Mesodermal cell (in vitro differentiated cells): ENCODE measurements at regions not wholly inside any gene's neighbourhood (a gene's known extent, or its start where the extent isn't known, plus 50 kb on each side); places are given as distances from the start of the nearest gene placed in this dataset.

Source experiments
- H3K27ac ChIP-seq: 2 replicates; pipeline ENCODE4 v1.7.0; 2013; ENCODE audit warnings: mild to moderate bottlenecking, low read depth, low read length, moderate library complexity; ENCODE audit not compliant: severe bottlenecking
- H3K36me3 ChIP-seq: 2 replicates; pipeline ENCODE4 v1.7.1; 2013; ENCODE audit warnings: mild to moderate bottlenecking, low read length, moderate library complexity; ENCODE audit not compliant: control insufficient read depth, insufficient read depth
- H3K4me1 ChIP-seq: one replicate; pipeline ENCODE4 v1.7.1; 2013; ENCODE audit warnings: mild to moderate bottlenecking, low read length; ENCODE audit not compliant: insufficient read depth, control insufficient read depth, poor library complexity, severe bottlenecking
- H3K4me3 ChIP-seq: 2 replicates; pipeline ENCODE4 v1.7.0; 2013; ENCODE audit warnings: low read length, control low read depth, mild to moderate bottlenecking; ENCODE audit not compliant: insufficient read depth, poor library complexity, severe bottlenecking; ENCODE audit errors: extremely low read depth
- H3K9me3 ChIP-seq: 2 replicates; pipeline ENCODE4 v1.7.1; 2013; ENCODE audit warnings: mild to moderate bottlenecking, low read length, moderate library complexity; ENCODE audit not compliant: control insufficient read depth
- WGBS, 2 experiments: methylation state at CpG; one replicate each; pipeline ENCODE4 v1.1.5; 2013; ENCODE audit warnings: missing lambda C conversion rate in 2 of 2; ENCODE audit not compliant: insufficient coverage in 2 of 2; 5-methylcytosine and 5-hydroxymethylcytosine counted together

GRCh38 chr4:37771771-37772170 lies 54.7 kb upstream of the PGM2 start:
- no peaks in the 10 kb centered on the region for H3K4me1 ChIP-seq
- no CpG with 5 or more reads among the region's 2 CpGs for WGBS, 2 experiments
- H3K36me3 ChIP-seq = no peaks in the 10 kb centered on the region
- no peaks in the 10 kb centered on the region for H3K9me3 ChIP-seq
- H3K27ac ChIP-seq = no peak overlapping the region
- no peak overlapping the region for H3K4me3 ChIP-seq

DNA sequence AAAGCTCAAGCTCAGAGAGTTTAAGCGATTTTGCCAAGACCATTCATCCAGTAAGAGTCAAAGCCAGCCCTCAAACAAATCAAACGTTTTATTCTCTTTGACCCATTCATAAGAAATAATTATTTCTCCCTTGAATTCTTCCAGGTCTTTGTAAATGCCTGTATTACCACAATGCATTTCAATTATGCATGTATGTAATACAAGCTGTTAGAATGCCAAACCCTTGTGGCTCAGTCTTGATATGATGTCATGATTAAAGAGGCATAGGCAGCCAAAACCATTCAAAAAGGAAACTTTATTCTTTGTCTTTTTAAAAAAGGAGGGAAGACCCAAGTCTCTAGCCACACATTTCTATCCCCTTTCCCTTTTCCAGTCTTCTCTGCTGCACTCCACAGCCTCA lies 56.5 kb upstream of the PGM2 start:
- Histone ChIP-seq H3K9me3 (no peaks in the 10 kb centered on the region), H3K27ac (no peak overlapping the region), H3K4me1 (no peaks in the 10 kb centered on the region), H3K36me3 (no peaks in the 10 kb centered on the region), H3K4me3 (no peak overlapping the region)
- 86% methylated on average over 2 of the region's 2 CpGs; no CpG with 5 or more reads in 1 of the 2 experiments for WGBS, 2 experiments

- WGBS, 2 experiments = 74 to 95% methylated on average over 3 to 4 of the region's 4 CpGs
- H3K4me3 ChIP-seq = no peak overlapping the region
- no peaks in the 10 kb centered on the region for H3K9me3 ChIP-seq
- no peaks in the 10 kb centered on the region for H3K36me3 ChIP-seq
- no peak overlapping the region for H3K27ac ChIP-seq
- no peaks in the 10 kb centered on the region for H3K4me1 ChIP-seq
These were observed 57.0 kb upstream of the PGM2 start for GRCh38 chr4:37769391-37769989.

GRCh38 chr4:37767546-37767945 lies 58.9 kb upstream of the PGM2 start:
- Histone ChIP-seq H3K4me3 (no peak overlapping the region), H3K9me3 (no peaks in the 10 kb centered on the region), H3K27ac (no peak overlapping the region), H3K36me3 (no peaks in the 10 kb centered on the region), H3K4me1 (no peaks in the 10 kb centered on the region)
- WGBS, 2 experiments = 82 to 97% methylated on average over 4 to 5 of the region's 5 CpGs

GRCh38 chr4:37767019-37767418 lies 59.5 kb upstream of the PGM2 start:
- no peaks in the 10 kb centered on the region for H3K9me3 ChIP-seq
- H3K4me3 ChIP-seq = no peak overlapping the region
- H3K4me1 ChIP-seq = no peaks in the 10 kb centered on the region
- 96% methylated on average over 2 of the region's 2 CpGs for WGBS, 2 experiments
- no peaks in the 10 kb centered on the region for H3K36me3 ChIP-seq
- no peak overlapping the region for H3K27ac ChIP-seq

GRCh38 chr4:37765741-37766140 lies 60.7 kb upstream of the PGM2 start:
- H3K4me3 ChIP-seq = no peak overlapping the region
- H3K9me3 ChIP-seq = no peaks in the 10 kb centered on the region
- H3K27ac ChIP-seq = no peak overlapping the region
- no peaks in the 10 kb centered on the region for H3K36me3 ChIP-seq
- H3K4me1 ChIP-seq = no peaks in the 10 kb centered on the region
- WGBS, 2 experiments = 100% methylated on average over 1 of the region's 1 CpG

- Histone ChIP-seq H3K36me3 (no peaks in the 10 kb centered on the region), H3K4me1 (no peaks in the 10 kb centered on the region), H3K27ac (no peak overlapping the region), H3K9me3 (no peaks in the 10 kb centered on the region), H3K4me3 (no peak overlapping the region)
- WGBS, 2 experiments = 86 to 100% methylated on average over 1 of the region's 4 CpGs
These were observed 62.7 kb upstream of the PGM2 start for GRCh38 chr4:37763831-37764230.

DNA sequence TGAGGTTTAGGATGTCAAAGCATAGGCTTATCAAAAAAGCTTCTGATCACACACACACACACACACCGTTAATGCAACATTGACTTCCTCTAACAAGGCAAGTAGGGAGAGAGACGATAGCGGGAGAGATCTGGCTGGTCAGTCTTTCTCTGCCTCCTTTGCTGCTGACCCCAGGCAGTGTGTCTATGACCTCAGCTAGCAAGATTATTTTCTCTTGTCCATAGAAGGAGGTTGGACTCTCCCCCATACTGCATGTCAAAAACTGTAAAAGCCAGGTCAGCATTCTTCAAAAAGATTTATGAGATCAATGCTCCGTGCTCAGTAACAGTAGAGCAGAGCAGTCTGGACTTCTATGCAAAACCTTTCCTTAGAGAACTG lies 63.5 kb upstream of the PGM2 start:
- Histone ChIP-seq H3K9me3 (no peaks in the 10 kb centered on the region), H3K27ac (no peak overlapping the region), H3K4me3 (no peak overlapping the region), H3K4me1 (peaks cover 6% of the 10 kb centered on the region), H3K36me3 (no peaks in the 10 kb centered on the region)
- 82 to 100% methylated on average over 3 to 4 of the region's 4 CpGs for WGBS, 2 experiments

- Histone ChIP-seq H3K4me1 (peaks cover 11% of the 10 kb centered on the region), H3K9me3 (no peaks in the 10 kb centered on the region), H3K36me3 (no peaks in the 10 kb centered on the region), H3K27ac (no peak overlapping the region), H3K4me3 (no peak overlapping the region)
- WGBS, 2 experiments = 77 to 96% methylated on average over 2 of the region's 3 CpGs
These were observed 64.0 kb upstream of the PGM2 start for GRCh38 chr4:37762294-37762990.

- Histone ChIP-seq H3K27ac (no peak overlapping the region), H3K4me1 (peaks cover 15% of the 10 kb centered on the region), H3K9me3 (no peaks in the 10 kb centered on the region), H3K36me3 (no peaks in the 10 kb centered on the region), H3K4me3 (no peak overlapping the region)
- 100% methylated on average over 3 of the region's 3 CpGs for WGBS, 2 experiments
These were observed 65.6 kb upstream of the PGM2 start for GRCh38 chr4:37760840-37761239.

- no peak overlapping the region for H3K27ac ChIP-seq
- WGBS, 2 experiments = 83 to 100% methylated on average over 1 of the region's 1 CpG
- no peak overlapping the region for H3K4me3 ChIP-seq
These were observed 66.7 kb upstream of the PGM2 start for GRCh38 chr4:37759833-37760232.

More at GRCh38 chr4:37759833-37760232, 66.7 kb upstream of the PGM2 start:
- no peaks in the 10 kb centered on the region for H3K9me3 ChIP-seq
- peaks cover 15% of the 10 kb centered on the region for H3K4me1 ChIP-seq
- H3K36me3 ChIP-seq = no peaks in the 10 kb centered on the region
